ENCODE measurements at regions not wholly inside any gene's neighbourhood (a gene's known extent, or its start where the extent isn't known, plus 50 kb on each side); places are given as distances from the start of the nearest gene placed in this dataset.

DNA sequence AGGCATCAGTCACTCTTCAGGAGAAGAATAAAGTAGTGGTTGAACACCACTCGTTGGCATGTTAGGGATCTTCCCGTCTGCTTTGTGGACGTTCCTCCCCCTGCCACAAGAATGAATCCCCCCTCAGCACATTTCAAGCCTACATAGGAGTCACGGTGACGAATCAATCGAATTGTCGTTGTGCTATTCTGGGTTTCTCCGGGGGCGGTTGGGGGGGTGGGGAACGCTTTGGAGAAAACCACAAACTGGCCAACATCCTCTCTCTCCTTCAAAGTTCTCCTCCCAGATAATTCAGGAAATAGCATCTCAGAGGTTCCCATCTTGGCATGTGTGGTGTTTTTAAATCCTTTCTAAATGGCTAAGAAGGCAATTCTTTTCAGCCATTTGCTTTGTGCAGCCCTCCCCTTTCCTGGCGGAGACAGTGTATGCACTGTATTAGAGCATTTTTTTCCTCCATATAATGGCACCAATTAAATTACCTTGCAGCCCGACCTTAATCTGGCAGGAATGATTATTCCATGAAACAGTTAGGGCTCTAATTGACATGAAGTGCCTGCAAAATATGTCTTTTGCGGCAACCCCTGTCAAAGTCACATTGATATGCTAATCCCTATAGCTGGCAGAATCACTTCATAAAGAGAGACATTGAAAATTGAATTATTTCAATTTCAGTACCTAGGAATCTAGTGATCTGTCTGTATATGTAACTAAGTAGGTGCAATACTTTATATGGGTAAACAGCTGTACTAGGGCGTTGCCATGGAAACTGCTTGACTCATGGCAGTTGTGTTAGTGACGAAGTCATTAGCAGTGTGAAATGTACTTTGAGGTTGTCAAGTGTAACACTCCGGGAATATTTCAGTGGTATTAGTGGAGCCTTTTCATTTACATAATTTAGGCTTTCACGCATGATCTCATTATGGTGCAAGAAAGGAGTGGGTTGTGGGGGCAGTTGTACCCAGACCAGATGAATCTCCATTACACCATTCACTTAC lies 323.4 kb upstream of the SLC14A2 start:
- DNase-seq (ENCODE audit: low read depth) = peak; percentile 97
- TF ChIP-seq, protein P1, sequence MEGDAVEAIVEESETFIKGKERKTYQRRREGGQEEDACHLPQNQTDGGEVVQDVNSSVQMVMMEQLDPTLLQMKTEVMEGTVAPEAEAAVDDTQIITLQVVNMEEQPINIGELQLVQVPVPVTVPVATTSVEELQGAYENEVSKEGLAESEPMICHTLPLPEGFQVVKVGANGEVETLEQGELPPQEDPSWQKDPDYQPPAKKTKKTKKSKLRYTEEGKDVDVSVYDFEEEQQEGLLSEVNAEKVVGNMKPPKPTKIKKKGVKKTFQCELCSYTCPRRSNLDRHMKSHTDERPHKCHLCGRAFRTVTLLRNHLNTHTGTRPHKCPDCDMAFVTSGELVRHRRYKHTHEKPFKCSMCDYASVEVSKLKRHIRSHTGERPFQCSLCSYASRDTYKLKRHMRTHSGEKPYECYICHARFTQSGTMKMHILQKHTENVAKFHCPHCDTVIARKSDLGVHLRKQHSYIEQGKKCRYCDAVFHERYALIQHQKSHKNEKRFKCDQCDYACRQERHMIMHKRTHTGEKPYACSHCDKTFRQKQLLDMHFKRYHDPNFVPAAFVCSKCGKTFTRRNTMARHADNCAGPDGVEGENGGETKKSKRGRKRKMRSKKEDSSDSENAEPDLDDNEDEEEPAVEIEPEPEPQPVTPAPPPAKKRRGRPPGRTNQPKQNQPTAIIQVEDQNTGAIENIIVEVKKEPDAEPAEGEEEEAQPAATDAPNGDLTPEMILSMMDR (conservative IDR thresholded peaks at IDR 0.05; ENCODE audit: low read depth, low read length) = no peak
- no peak overlapping the region for H3K4me3 ChIP-seq (ENCODE audit: low read length)

DNA sequence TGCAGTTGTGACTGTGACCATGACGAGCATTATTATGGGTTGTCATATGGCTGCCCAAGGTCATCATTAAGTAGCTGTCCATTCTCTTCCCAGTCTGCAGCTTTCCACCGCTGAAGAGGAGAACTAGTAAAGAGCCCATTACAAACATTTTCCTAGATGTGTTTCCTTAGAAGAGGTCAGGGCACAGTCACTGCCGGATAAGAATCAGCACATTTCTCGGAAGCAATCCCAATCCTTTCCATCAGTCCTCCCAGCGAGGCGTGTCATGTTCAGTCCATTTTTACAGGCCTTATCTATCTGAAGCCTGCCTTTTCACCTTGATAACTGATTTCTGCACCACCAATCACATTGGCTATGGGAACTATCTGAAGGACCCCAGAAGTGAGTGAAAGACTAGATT lies 319.9 kb upstream of the SLC14A2 start:
- no peak for DNase-seq (ENCODE audit: low read depth)
- H3K4me3 ChIP-seq (ENCODE audit: low read length) = no peak overlapping the region
- TF ChIP-seq, protein P1 (conservative IDR thresholded peaks at IDR 0.05; ENCODE audit: low read depth, low read length) = no peak

DNA sequence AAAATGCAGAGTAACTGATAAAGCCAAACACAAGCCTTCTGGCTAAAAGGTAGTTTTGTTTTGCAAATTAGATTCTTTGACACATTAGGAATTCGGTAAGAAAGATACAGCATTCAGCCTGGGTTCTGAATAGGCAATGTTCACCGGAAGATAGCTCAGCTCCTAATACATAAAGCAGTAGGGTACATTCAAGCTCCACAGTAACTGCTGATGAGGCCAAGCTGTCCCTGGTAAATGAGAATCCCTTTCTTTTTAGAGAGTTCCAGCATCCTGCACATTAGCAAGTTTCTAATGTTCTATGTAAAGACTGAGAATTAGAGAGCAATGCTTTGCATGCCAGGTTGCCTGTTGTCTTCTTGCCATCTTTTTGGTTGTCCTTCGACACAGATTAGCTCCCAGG lies 316.3 kb upstream of the SLC14A2 start:
- H3K4me3 ChIP-seq (ENCODE audit: low read length) = no peak overlapping the region
- DNase-seq (ENCODE audit: low read depth) = no peak
- TF ChIP-seq, protein P1 (conservative IDR thresholded peaks at IDR 0.05; ENCODE audit: low read depth, low read length) = no peak

DNA sequence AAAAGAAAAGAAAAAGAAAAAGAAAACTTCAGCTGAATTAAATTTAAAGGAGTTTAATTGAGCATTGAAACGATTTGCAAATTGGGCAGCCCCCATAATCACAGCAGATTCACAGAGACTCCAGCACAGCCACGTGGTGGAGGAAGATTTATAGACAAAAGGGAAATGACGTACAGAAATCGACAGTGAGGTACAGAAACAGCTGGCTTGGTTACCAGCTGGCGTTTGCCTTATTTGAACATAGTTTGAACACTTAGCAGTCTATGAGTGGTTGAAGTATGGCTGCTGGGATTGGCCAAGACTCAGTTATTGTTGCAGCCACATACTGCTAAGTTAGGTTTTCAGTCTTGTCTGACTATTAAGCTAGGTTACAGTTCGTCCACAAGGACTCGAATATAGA lies 312.2 kb upstream of the SLC14A2 start:
- no peak for DNase-seq (ENCODE audit: low read depth)
- TF ChIP-seq, protein P1 (conservative IDR thresholded peaks at IDR 0.05; ENCODE audit: low read depth, low read length) = no peak
- no peak overlapping the region for H3K4me3 ChIP-seq (ENCODE audit: low read length)

DNA sequence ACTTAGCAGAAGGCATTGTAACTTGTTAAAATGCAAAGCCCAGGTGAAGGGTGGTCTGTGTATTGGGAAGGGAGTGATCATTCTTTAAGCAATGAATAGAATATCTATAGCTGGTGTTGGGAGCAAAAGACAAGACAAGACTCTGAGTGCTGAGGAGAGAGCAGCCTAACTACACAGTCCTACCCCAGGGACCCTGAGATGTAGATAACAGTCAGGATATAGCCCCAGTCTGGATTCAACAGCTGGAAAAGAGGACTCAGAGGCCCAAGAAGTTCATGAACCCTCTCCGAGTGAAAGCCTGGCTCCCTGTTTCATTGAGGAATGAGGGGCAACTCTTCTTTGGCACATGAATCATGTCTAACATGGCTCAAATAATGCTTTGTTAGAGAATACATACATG lies 310.7 kb upstream of the SLC14A2 start:
- no peak for DNase-seq (ENCODE audit: low read depth)
- TF ChIP-seq, protein P1 (conservative IDR thresholded peaks at IDR 0.05; ENCODE audit: low read depth, low read length) = no peak
- H3K4me3 ChIP-seq (ENCODE audit: low read length) = no peak overlapping the region

DNA sequence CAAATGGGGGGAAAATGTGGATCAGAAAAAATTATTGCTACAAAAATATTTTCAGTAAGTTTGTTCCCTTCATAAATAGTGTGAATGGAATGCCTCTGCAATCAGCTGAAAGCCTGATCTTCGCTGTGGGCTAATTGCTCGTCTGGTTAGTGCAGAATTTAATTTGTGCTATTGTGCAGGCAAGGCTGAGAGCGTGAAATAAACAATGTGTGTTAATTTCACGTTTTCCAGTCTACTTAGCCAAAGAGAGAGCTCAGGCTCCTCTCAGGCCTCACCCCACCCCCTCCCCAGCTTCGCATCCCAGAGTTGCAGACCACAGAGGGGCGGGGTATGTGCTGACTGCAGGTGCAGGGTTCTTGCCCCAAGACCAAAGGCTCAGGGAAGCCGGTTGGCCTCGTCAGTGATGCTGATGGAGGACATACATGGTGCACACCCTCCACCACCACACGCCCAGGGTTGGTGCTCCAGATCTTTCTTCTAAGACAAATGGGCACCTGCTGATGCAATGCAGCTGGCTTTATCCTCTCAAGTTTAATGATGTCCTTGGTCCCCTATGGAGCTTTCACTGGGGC lies 302.6 kb upstream of the SLC14A2 start:
- no peak overlapping the region for H3K4me3 ChIP-seq (ENCODE audit: low read length)
- TF ChIP-seq, protein P1 (conservative IDR thresholded peaks at IDR 0.05; ENCODE audit: low read depth, low read length) = no peak
- no peak for DNase-seq (ENCODE audit: low read depth)
